Esophagus squamous epithelium (tissue), 4 donors: ENCODE measurements at regions not wholly inside any gene's neighbourhood (a gene's known extent, or its start where the extent isn't known, plus 50 kb on each side); places are given as distances from the start of the nearest gene placed in this dataset.

Experiments used
- POLR2A ChIP-seq, 4 donors: fragments of 450-650 bp; IDR thresholded peaks; one replicate each; pipeline ENCODE4 v1.6.1; 2017; ENCODE audit warnings: antibody characterized with exemption in 4 of 4, mild to moderate bottlenecking in 4 of 4, moderate library complexity in 3 of 4
- TF ChIP-seq, protein P1 (sequence below), 6 experiments: fragments of 450-650 bp in 4 of 6; fragments of 200-600 bp in 2 of 6; sonication (generic) in 2 of 6; IDR thresholded peaks; one replicate each; pipeline ENCODE4 v1.5.1; 2016 to 2019; ENCODE audit warnings: antibody characterized with exemption in 6 of 6, mild to moderate bottlenecking in 4 of 6, moderate library complexity in 4 of 6

DNA sequence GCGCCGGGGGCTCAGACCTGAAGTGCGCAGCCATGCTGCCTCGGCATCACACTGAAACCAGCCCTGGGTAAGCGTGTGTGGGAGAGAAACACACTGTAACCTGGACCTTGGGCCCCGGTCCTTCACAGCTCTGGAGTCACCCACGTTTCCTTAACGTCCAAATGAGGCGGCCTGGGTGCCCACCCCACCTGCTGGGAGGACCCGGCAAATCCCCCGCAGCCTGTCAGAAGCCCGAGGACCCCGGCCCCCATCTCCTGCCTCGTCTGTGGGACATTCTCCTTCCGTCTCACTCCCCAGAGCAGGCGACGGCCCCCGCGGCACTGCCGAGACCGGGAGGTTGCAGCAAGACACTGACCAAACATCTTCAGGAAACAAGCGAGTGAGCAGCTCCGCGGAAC is 66.5 kb upstream of the GALNT9 start:
- TF ChIP-seq, protein P1, sequence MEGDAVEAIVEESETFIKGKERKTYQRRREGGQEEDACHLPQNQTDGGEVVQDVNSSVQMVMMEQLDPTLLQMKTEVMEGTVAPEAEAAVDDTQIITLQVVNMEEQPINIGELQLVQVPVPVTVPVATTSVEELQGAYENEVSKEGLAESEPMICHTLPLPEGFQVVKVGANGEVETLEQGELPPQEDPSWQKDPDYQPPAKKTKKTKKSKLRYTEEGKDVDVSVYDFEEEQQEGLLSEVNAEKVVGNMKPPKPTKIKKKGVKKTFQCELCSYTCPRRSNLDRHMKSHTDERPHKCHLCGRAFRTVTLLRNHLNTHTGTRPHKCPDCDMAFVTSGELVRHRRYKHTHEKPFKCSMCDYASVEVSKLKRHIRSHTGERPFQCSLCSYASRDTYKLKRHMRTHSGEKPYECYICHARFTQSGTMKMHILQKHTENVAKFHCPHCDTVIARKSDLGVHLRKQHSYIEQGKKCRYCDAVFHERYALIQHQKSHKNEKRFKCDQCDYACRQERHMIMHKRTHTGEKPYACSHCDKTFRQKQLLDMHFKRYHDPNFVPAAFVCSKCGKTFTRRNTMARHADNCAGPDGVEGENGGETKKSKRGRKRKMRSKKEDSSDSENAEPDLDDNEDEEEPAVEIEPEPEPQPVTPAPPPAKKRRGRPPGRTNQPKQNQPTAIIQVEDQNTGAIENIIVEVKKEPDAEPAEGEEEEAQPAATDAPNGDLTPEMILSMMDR (IDR thresholded peaks at IDR 0.05): no peak
- TF ChIP-seq POLR2A (IDR thresholded peaks at IDR 0.05): no peak
